ENCODE measurements at regions not wholly inside any gene's neighbourhood (a gene's known extent, or its start where the extent isn't known, plus 50 kb on each side); places are given as distances from the start of the nearest gene placed in this dataset.

DNA sequence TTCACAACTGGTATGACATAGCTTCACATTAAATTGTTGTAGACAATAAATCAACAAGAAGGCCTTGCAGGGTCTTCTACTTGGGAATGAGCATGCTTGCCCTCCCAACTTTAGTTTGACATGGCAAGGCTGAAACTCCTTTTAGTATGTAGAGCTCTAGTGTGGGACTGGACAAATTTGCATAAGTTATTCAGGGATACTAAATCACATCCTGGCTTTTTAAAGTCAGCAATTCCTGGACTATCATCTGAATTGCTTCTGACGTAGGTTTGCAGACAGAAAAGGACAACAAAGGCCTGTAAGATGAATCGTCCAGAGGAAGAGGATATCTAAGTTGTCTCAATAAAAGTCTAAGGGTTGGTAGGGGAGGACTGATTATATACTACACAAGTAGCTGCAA lies 123.0 kb upstream of the MAGEB16 start:
- TF ChIP-seq EP300 (IDR thresholded peaks at IDR 0.05; ENCODE audit: low read depth in 2 of 2, low read length in 2 of 2), result no peak
- no peak for TF ChIP-seq EP300 (CRISPR knock-in tag; IDR thresholded peaks at IDR 0.05; ENCODE audit: borderline replicate concordance)
- no peak for TF ChIP-seq KDM4B (CRISPR knock-in tag; IDR thresholded peaks at IDR 0.05)
- no peak for TF ChIP-seq ZFP37 (CRISPR knock-in tag; IDR thresholded peaks at IDR 0.05; ENCODE audit: borderline replicate concordance)
- TF ChIP-seq MYNN (CRISPR knock-in tag; IDR thresholded peaks at IDR 0.05; ENCODE audit: low read depth), result no peak
- TF ChIP-seq ERF (CRISPR knock-in tag; IDR thresholded peaks at IDR 0.05), result no peak
- TF ChIP-seq, protein P1, sequence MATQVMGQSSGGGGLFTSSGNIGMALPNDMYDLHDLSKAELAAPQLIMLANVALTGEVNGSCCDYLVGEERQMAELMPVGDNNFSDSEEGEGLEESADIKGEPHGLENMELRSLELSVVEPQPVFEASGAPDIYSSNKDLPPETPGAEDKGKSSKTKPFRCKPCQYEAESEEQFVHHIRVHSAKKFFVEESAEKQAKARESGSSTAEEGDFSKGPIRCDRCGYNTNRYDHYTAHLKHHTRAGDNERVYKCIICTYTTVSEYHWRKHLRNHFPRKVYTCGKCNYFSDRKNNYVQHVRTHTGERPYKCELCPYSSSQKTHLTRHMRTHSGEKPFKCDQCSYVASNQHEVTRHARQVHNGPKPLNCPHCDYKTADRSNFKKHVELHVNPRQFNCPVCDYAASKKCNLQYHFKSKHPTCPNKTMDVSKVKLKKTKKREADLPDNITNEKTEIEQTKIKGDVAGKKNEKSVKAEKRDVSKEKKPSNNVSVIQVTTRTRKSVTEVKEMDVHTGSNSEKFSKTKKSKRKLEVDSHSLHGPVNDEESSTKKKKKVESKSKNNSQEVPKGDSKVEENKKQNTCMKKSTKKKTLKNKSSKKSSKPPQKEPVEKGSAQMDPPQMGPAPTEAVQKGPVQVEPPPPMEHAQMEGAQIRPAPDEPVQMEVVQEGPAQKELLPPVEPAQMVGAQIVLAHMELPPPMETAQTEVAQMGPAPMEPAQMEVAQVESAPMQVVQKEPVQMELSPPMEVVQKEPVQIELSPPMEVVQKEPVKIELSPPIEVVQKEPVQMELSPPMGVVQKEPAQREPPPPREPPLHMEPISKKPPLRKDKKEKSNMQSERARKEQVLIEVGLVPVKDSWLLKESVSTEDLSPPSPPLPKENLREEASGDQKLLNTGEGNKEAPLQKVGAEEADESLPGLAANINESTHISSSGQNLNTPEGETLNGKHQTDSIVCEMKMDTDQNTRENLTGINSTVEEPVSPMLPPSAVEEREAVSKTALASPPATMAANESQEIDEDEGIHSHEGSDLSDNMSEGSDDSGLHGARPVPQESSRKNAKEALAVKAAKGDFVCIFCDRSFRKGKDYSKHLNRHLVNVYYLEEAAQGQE (IDR thresholded peaks at IDR 0.05; ENCODE audit: borderline replicate concordance in 1 of 2, low read depth in 1 of 2, low read length in 2 of 2), result no peak
- no peak for TF ChIP-seq NR2C2 (CRISPR knock-in tag; IDR thresholded peaks at IDR 0.05; ENCODE audit: borderline replicate concordance)
- no peak for TF ChIP-seq ZFP36L2 (CRISPR knock-in tag; IDR thresholded peaks at IDR 0.05)
- no peak for TF ChIP-seq ASH2L (IDR thresholded peaks at IDR 0.05; ENCODE audit: insufficient read length, low read depth, low read length)
- TF ChIP-seq DNMT1 (CRISPR knock-in tag; IDR thresholded peaks at IDR 0.05), result no peak
- TF ChIP-seq YY1 (IDR thresholded peaks at IDR 0.05; ENCODE audit: insufficient read depth, insufficient replicate concordance, low read depth, low read length), result no peak
- no peak for TF ChIP-seq PHB2 (IDR thresholded peaks at IDR 0.05; ENCODE audit: partially characterized antibody)

Measured in HepG2 (cell line).